WTC11 (cell line): ENCODE measurements at regions not wholly inside any gene's neighbourhood (a gene's known extent, or its start where the extent isn't known, plus 50 kb on each side); places are given as distances from the start of the nearest gene placed in this dataset.

Experiments
- ATAC-seq: fragments of 200-7000 bp; cut with Tn5 transposase; 2 replicates; pipeline ENCODE4 v1.10.0; 2021; ENCODE audit warnings: mild to moderate bottlenecking, moderate library complexity
- CTCF ChIA-PET: fragments of 300-600 bp; sonication (Branson Sonifier 250); formaldehyde crosslinking; loops from one replicate; lab custom pipeline; 2021; ENCODE audit warnings: antibody characterized with exemption; lab: Charles Lee
- POLR2A ChIA-PET: fragments of 350-600 bp; sonication (Branson Sonifier 250); formaldehyde crosslinking; loops from one replicate; lab custom pipeline; 2021; ENCODE audit warnings: antibody characterized with exemption; lab: Charles Lee
- DNase-seq: peaks from one replicate; pipeline ENCODE4 v3.0.0; 2021; ENCODE audit warnings: low spot score
- H3K27ac Mint-ChIP-seq: 2 replicates; pipeline ENCODE4 v1.8.0; 2021; ENCODE audit warnings: mixed read lengths
- H3K27me3 Mint-ChIP-seq: 2 replicates; pipeline ENCODE4 v1.8.0; 2021; ENCODE audit warnings: low read depth, mild to moderate bottlenecking, moderate library complexity, mixed read lengths
- H3K36me3 Mint-ChIP-seq: 2 replicates; pipeline ENCODE4 v1.8.0; 2021; ENCODE audit warnings: mixed read lengths
- H3K4me1 Mint-ChIP-seq: 2 replicates; pipeline ENCODE4 v1.8.0; 2022; ENCODE audit warnings: mixed read lengths
- H3K4me3 Mint-ChIP-seq: 2 replicates; pipeline ENCODE4 v1.8.0; 2021; ENCODE audit warnings: mild to moderate bottlenecking, moderate library complexity, mixed read lengths
- H3K9me3 Mint-ChIP-seq: 2 replicates; pipeline ENCODE4 v1.8.0; 2021; ENCODE audit warnings: mixed read lengths
- ATF1 ChIP-seq: sonication (generic); formaldehyde crosslinking; IDR thresholded peaks from 2 replicates; pipeline ENCODE4 v1.8.1; 2023; ENCODE audit warnings: mild to moderate bottlenecking, moderate library complexity, missing genetic modification reagents
- CBFB ChIP-seq: sonication (generic); formaldehyde crosslinking; IDR thresholded peaks from 2 replicates; pipeline ENCODE4 v1.8.1; 2022; ENCODE audit warnings: mild to moderate bottlenecking, low read depth, missing genetic modification reagents
- CREM ChIP-seq: sonication (generic); formaldehyde crosslinking; IDR thresholded peaks from 2 replicates; pipeline ENCODE4 v1.8.1; 2022; ENCODE audit warnings: mild to moderate bottlenecking, missing genetic modification reagents, moderate library complexity
- FOXJ3 ChIP-seq: sonication (generic); formaldehyde crosslinking; IDR thresholded peaks from 2 replicates; pipeline ENCODE4 v1.9.0; 2021; ENCODE audit warnings: missing genetic modification reagents, mild to moderate bottlenecking, borderline replicate concordance
- GABPB1 ChIP-seq: sonication (generic); formaldehyde crosslinking; IDR thresholded peaks from 2 replicates; pipeline ENCODE4 v1.8.1; 2023; ENCODE audit warnings: mild to moderate bottlenecking, missing genetic modification reagents
- JAZF1 ChIP-seq: fragments of 250-450 bp; sonication (Bioruptor Pico); IDR thresholded peaks from 2 replicates; pipeline ENCODE4 v1.9.0; 2021; ENCODE audit warnings: moderate library complexity, mild to moderate bottlenecking, inconsistent platforms
- JUN ChIP-seq: sonication (generic); formaldehyde crosslinking; IDR thresholded peaks from 2 replicates; pipeline ENCODE4 v1.8.0; 2023; ENCODE audit warnings: mild to moderate bottlenecking, missing genetic modification reagents
- MYBL2 ChIP-seq: sonication (generic); formaldehyde crosslinking; IDR thresholded peaks from 2 replicates; pipeline ENCODE4 v1.8.1; 2023; ENCODE audit warnings: mild to moderate bottlenecking, moderate library complexity, missing genetic modification reagents
- NFE2L1 ChIP-seq: sonication (generic); formaldehyde crosslinking; IDR thresholded peaks from 2 replicates; pipeline ENCODE4 v1.8.1; 2023; ENCODE audit warnings: missing genetic modification reagents
- NR1H2 ChIP-seq: sonication (generic); formaldehyde crosslinking; IDR thresholded peaks from 2 replicates; pipeline ENCODE4 v1.9.0; 2021; ENCODE audit warnings: mild to moderate bottlenecking, moderate library complexity, missing genetic modification reagents
- NR3C1 ChIP-seq: sonication (generic); formaldehyde crosslinking; conservative IDR thresholded peaks from 2 replicates; pipeline ENCODE4 v1.8.1; 2023; ENCODE audit warnings: low read depth, mild to moderate bottlenecking, missing genetic modification reagents
- OVOL2 ChIP-seq: fragments of 250-450 bp; sonication (Bioruptor Pico); IDR thresholded peaks from 2 replicates; pipeline ENCODE4 v1.9.0; 2021; ENCODE audit warnings: mild to moderate bottlenecking, borderline replicate concordance
- PRRX2 ChIP-seq: fragments of 250-450 bp; sonication (Bioruptor Pico); IDR thresholded peaks from 2 replicates; pipeline ENCODE4 v1.8.0; 2021; ENCODE audit warnings: mild to moderate bottlenecking
- SMAD4 ChIP-seq: sonication (generic); formaldehyde crosslinking; IDR thresholded peaks from 2 replicates; pipeline ENCODE4 v1.8.0; 2022; ENCODE audit warnings: mild to moderate bottlenecking, missing genetic modification reagents
- TCF7 ChIP-seq: sonication (generic); formaldehyde crosslinking; IDR thresholded peaks from 2 replicates; pipeline ENCODE4 v1.8.0; 2022; ENCODE audit warnings: mild to moderate bottlenecking, low read depth, missing genetic modification reagents, moderate library complexity
- ZNF219 ChIP-seq: sonication (generic); formaldehyde crosslinking; IDR thresholded peaks from 2 replicates; pipeline ENCODE4 v1.8.0; 2023; ENCODE audit warnings: missing genetic modification reagents, mild to moderate bottlenecking, borderline replicate concordance
- ZNF416 ChIP-seq: fragments of 250-450 bp; sonication (Bioruptor Pico); IDR thresholded peaks from 2 replicates; pipeline ENCODE4 v1.9.0; 2021; ENCODE audit warnings: mild to moderate bottlenecking, inconsistent platforms
- ZNF423 ChIP-seq: fragments of 250-450 bp; sonication (Bioruptor Pico); IDR thresholded peaks from 2 replicates; pipeline ENCODE4 v2.1.2; 2022; ENCODE audit warnings: mild to moderate bottlenecking, moderate library complexity
- TF ChIP-seq, protein P1 (sequence below): sonication (generic); formaldehyde crosslinking; conservative IDR thresholded peaks from 2 replicates; pipeline ENCODE4 v1.8.1; 2023; ENCODE audit warnings: mild to moderate bottlenecking, low read depth, missing genetic modification reagents, moderate library complexity
- TF ChIP-seq, protein P2 (sequence below): sonication (generic); formaldehyde crosslinking; IDR thresholded peaks from 2 replicates; pipeline ENCODE4 v1.8.1; 2023; ENCODE audit warnings: mild to moderate bottlenecking, missing genetic modification reagents, borderline replicate concordance
- TF ChIP-seq, protein P3 (sequence below): fragments of 250-450 bp; sonication (Bioruptor Pico); IDR thresholded peaks from 2 replicates; pipeline ENCODE4 v2.1.2; 2022; ENCODE audit warnings: mild to moderate bottlenecking, moderate library complexity
- TF ChIP-seq, protein P4 (sequence below): fragments of 250-450 bp; sonication (Bioruptor Pico); IDR thresholded peaks from 2 replicates; pipeline ENCODE4 v1.9.0; 2021; ENCODE audit warnings: mild to moderate bottlenecking
- TF ChIP-seq, protein P5 (sequence below): fragments of 250-450 bp; sonication (Bioruptor Pico); IDR thresholded peaks from 2 replicates; pipeline ENCODE4 v1.9.0; 2021; ENCODE audit warnings: moderate library complexity, mild to moderate bottlenecking, inconsistent platforms, borderline replicate concordance
- TF ChIP-seq, protein P6 (sequence below): sonication (generic); formaldehyde crosslinking; IDR thresholded peaks from 2 replicates; pipeline ENCODE4 v1.8.1; 2023; ENCODE audit warnings: mild to moderate bottlenecking, missing genetic modification reagents, moderate library complexity

DNA sequence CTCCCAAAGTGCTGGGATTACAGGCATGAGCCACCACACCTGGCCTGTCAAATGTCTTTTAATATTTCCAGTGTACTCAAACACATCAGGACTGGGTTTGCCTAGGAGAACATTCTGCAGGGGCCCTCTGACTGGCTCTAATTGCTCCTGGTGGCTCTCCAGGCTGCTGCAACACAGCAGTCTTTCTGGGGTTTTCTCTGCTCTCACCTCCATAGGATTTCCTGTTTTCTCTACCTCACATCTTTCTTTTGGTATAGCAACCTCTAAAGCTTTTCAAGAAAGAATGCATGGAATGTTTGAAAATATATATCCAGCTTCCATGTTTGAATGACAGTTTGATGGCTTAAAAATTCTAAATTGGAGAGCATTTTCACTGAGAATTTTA, 83.3 kb upstream of the IGSF10 start (continued):
- TF ChIP-seq, protein P1, sequence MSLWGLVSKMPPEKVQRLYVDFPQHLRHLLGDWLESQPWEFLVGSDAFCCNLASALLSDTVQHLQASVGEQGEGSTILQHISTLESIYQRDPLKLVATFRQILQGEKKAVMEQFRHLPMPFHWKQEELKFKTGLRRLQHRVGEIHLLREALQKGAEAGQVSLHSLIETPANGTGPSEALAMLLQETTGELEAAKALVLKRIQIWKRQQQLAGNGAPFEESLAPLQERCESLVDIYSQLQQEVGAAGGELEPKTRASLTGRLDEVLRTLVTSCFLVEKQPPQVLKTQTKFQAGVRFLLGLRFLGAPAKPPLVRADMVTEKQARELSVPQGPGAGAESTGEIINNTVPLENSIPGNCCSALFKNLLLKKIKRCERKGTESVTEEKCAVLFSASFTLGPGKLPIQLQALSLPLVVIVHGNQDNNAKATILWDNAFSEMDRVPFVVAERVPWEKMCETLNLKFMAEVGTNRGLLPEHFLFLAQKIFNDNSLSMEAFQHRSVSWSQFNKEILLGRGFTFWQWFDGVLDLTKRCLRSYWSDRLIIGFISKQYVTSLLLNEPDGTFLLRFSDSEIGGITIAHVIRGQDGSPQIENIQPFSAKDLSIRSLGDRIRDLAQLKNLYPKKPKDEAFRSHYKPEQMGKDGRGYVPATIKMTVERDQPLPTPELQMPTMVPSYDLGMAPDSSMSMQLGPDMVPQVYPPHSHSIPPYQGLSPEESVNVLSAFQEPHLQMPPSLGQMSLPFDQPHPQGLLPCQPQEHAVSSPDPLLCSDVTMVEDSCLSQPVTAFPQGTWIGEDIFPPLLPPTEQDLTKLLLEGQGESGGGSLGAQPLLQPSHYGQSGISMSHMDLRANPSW, result no peak
- TF ChIP-seq CBFB (CRISPR knock-in tag) (no peak), ZNF416 (CRISPR knock-in tag) (no peak), TCF7 (no peak), FOXJ3 (CRISPR knock-in tag) (no peak), CREM (CRISPR knock-in tag) (no peak), ATF1 (CRISPR knock-in tag) (no peak), ZNF423 (CRISPR knock-in tag) (no peak), JAZF1 (CRISPR knock-in tag) (no peak)
- TF ChIP-seq, protein P2, sequence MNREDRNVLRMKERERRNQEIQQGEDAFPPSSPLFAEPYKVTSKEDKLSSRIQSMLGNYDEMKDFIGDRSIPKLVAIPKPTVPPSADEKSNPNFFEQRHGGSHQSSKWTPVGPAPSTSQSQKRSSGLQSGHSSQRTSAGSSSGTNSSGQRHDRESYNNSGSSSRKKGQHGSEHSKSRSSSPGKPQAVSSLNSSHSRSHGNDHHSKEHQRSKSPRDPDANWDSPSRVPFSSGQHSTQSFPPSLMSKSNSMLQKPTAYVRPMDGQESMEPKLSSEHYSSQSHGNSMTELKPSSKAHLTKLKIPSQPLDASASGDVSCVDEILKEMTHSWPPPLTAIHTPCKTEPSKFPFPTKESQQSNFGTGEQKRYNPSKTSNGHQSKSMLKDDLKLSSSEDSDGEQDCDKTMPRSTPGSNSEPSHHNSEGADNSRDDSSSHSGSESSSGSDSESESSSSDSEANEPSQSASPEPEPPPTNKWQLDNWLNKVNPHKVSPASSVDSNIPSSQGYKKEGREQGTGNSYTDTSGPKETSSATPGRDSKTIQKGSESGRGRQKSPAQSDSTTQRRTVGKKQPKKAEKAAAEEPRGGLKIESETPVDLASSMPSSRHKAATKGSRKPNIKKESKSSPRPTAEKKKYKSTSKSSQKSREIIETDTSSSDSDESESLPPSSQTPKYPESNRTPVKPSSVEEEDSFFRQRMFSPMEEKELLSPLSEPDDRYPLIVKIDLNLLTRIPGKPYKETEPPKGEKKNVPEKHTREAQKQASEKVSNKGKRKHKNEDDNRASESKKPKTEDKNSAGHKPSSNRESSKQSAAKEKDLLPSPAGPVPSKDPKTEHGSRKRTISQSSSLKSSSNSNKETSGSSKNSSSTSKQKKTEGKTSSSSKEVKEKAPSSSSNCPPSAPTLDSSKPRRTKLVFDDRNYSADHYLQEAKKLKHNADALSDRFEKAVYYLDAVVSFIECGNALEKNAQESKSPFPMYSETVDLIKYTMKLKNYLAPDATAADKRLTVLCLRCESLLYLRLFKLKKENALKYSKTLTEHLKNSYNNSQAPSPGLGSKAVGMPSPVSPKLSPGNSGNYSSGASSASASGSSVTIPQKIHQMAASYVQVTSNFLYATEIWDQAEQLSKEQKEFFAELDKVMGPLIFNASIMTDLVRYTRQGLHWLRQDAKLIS (CRISPR knock-in tag), result no peak
- TF ChIP-seq, protein P3, sequence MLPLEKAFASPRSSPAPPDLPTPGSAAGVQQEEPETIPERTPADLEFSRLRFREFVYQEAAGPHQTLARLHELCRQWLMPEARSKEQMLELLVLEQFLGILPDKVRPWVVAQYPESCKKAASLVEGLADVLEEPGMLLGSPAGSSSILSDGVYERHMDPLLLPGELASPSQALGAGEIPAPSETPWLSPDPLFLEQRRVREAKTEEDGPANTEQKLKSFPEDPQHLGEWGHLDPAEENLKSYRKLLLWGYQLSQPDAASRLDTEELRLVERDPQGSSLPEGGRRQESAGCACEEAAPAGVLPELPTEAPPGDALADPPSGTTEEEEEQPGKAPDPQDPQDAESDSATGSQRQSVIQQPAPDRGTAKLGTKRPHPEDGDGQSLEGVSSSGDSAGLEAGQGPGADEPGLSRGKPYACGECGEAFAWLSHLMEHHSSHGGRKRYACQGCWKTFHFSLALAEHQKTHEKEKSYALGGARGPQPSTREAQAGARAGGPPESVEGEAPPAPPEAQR (CRISPR knock-in tag), result no peak
- TF ChIP-seq, protein P4, sequence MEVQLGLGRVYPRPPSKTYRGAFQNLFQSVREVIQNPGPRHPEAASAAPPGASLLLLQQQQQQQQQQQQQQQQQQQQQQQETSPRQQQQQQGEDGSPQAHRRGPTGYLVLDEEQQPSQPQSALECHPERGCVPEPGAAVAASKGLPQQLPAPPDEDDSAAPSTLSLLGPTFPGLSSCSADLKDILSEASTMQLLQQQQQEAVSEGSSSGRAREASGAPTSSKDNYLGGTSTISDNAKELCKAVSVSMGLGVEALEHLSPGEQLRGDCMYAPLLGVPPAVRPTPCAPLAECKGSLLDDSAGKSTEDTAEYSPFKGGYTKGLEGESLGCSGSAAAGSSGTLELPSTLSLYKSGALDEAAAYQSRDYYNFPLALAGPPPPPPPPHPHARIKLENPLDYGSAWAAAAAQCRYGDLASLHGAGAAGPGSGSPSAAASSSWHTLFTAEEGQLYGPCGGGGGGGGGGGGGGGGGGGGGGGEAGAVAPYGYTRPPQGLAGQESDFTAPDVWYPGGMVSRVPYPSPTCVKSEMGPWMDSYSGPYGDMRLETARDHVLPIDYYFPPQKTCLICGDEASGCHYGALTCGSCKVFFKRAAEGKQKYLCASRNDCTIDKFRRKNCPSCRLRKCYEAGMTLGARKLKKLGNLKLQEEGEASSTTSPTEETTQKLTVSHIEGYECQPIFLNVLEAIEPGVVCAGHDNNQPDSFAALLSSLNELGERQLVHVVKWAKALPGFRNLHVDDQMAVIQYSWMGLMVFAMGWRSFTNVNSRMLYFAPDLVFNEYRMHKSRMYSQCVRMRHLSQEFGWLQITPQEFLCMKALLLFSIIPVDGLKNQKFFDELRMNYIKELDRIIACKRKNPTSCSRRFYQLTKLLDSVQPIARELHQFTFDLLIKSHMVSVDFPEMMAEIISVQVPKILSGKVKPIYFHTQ, result no peak

DNA sequence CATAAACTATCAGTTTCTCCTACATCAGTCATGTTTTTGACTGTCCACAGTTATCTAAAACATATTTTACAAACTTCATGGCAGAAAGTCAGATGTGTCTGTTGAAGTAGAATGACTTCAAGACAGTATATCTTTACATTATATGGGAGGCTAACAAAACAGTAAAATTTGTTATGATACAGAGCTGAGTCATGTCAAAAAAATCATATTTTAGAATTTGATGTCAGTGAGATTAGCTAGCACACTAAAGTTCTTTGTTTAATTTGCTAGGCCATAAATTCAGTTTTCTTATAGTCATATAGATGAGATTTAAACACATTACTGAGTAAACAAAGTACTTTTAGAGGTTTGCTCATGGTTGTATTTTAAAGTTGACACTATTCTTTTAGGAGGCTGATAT, 80.3 kb upstream of the IGSF10 start:
- no peak for ATAC-seq
- Mint-ChIP-seq H3K9me3 (no peaks in the 10 kb centered on the region), H3K27ac (no peak overlapping the region), H3K4me1 (peaks cover 55% of the 10 kb centered on the region), H3K36me3 (no peaks in the 10 kb centered on the region), H3K4me3 (no peak overlapping the region), H3K27me3 (no peaks in the 10 kb centered on the region)
- no peak for DNase-seq
- CTCF ChIA-PET, result no interaction called here
- POLR2A ChIA-PET, result no interaction called here
- TF ChIP-seq NR1H2 (CRISPR knock-in tag), result no peak
- no peak for TF ChIP-seq SMAD4 (CRISPR knock-in tag)
- TF ChIP-seq, protein P5, sequence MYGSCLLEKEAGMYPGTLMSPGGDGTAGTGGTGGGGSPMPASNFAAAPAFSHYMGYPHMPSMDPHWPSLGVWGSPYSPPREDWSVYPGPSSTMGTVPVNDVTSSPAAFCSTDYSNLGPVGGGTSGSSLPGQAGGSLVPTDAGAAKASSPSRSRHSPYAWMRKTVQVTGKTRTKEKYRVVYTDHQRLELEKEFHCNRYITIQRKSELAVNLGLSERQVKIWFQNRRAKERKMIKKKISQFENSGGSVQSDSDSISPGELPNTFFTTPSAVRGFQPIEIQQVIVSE (CRISPR knock-in tag), result no peak
- TF ChIP-seq, protein P6, sequence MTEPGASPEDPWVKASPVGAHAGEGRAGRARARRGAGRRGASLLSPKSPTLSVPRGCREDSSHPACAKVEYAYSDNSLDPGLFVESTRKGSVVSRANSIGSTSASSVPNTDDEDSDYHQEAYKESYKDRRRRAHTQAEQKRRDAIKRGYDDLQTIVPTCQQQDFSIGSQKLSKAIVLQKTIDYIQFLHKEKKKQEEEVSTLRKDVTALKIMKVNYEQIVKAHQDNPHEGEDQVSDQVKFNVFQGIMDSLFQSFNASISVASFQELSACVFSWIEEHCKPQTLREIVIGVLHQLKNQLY (CRISPR knock-in tag), result no peak
- no peak for TF ChIP-seq OVOL2 (CRISPR knock-in tag)
- TF ChIP-seq, protein P3 (CRISPR knock-in tag), result no peak
- TF ChIP-seq JUN (CRISPR knock-in tag), result no peak
- TF ChIP-seq MYBL2 (CRISPR knock-in tag), result no peak
- TF ChIP-seq NFE2L1, result no peak
- no peak for TF ChIP-seq GABPB1
- TF ChIP-seq PRRX2 (CRISPR knock-in tag), result no peak
- TF ChIP-seq NR3C1 (CRISPR knock-in tag), result no peak
- TF ChIP-seq ZNF219 (CRISPR knock-in tag), result no peak
